Naive thymus-derived CD4-positive, alpha-beta T cell (primary cell): ENCODE measurements at regions not wholly inside any gene's neighbourhood (a gene's known extent, or its start where the extent isn't known, plus 50 kb on each side); places are given as distances from the start of the nearest gene placed in this dataset.

Experiments
- ATAC-seq: fragments of 150-1000 bp; cut with Tn5 transposase; 2 replicates; pipeline ENCODE4 v1.10.0; 2021; ENCODE audit warnings: mild to moderate bottlenecking, moderate library complexity
- CTCF ChIA-PET: fragments of 350-600 bp; sonication (Branson Sonifier 250); formaldehyde crosslinking; loops from one replicate; lab custom pipeline; 2021; ENCODE audit warnings: antibody characterized with exemption; lab: Charles Lee
- POLR2A ChIA-PET: fragments of 350-600 bp; sonication (Branson Sonifier 250); formaldehyde crosslinking; loops from one replicate; lab custom pipeline; 2021; ENCODE audit warnings: antibody characterized with exemption, inconsistent platforms; lab: Charles Lee
- DNase-seq, 9 donors: peaks; one replicate each; pipeline versions ENCODE4 v3.0.0 to v3.0.0-alpha.2; 2020 to 2022; ENCODE audit warnings: mixed read lengths in 1 of 9
- H3K27ac ChIP-seq: one replicate; pipeline ENCODE4 v1.7.0; 2013; ENCODE audit warnings: mild to moderate bottlenecking, low read depth, low read length, moderate library complexity
- H3K27me3 ChIP-seq, 2 donors: one replicate each; pipeline ENCODE4 v1.7.0; 2013; ENCODE audit warnings: low read length in 2 of 2, mild to moderate bottlenecking in 2 of 2, moderate library complexity in 2 of 2; ENCODE audit not compliant: control insufficient read depth in 2 of 2, insufficient read depth in 2 of 2
- H3K36me3 ChIP-seq, 3 experiments: 1 replicate in 2 of 3; 2 replicates in 1 of 3; pipeline ENCODE4 v1.7.0; 2013; ENCODE audit warnings: low read length in 3 of 3, mild to moderate bottlenecking in 3 of 3, moderate library complexity in 1 of 3; ENCODE audit not compliant: insufficient read depth in 3 of 3, control insufficient read depth in 2 of 3
- H3K4me1 ChIP-seq, 2 donors: one replicate each; pipeline ENCODE4 v1.7.0; 2013; ENCODE audit warnings: low read length in 2 of 2, mild to moderate bottlenecking in 2 of 2, moderate library complexity in 1 of 2; ENCODE audit not compliant: control insufficient read depth in 2 of 2, insufficient read depth in 2 of 2
- H3K4me3 ChIP-seq: 2 replicates; pipeline ENCODE4 v1.7.0; 2013; ENCODE audit warnings: mild to moderate bottlenecking, low read length
- H3K9me3 ChIP-seq, 3 experiments: 1 replicate in 2 of 3; 2 replicates in 1 of 3; pipeline ENCODE4 v1.7.0; 2013; ENCODE audit warnings: low read length in 3 of 3; ENCODE audit not compliant: control insufficient read depth in 2 of 3
- H3K27ac Mint-ChIP-seq, 9 donors: one replicate each; pipeline ENCODE4 v1.8.0; 2020 to 2022; ENCODE audit warnings: mixed read lengths in 9 of 9, mild to moderate bottlenecking in 8 of 9, moderate library complexity in 5 of 9, inconsistent platforms in 2 of 9
- H3K27me3 Mint-ChIP-seq, 5 donors: one replicate each; pipeline ENCODE4 v1.8.0; 2021 to 2022; ENCODE audit warnings: mixed read lengths in 5 of 5, mild to moderate bottlenecking in 1 of 5
- H3K36me3 Mint-ChIP-seq, 5 donors: one replicate each; pipeline ENCODE4 v1.8.0; 2020 to 2022; ENCODE audit warnings: mixed read lengths in 5 of 5, mild to moderate bottlenecking in 3 of 5, inconsistent platforms in 1 of 5
- H3K4me1 Mint-ChIP-seq, 7 donors: one replicate each; pipeline ENCODE4 v1.8.0; 2020 to 2022; ENCODE audit warnings: mixed read lengths in 7 of 7, mild to moderate bottlenecking in 3 of 7, inconsistent platforms in 1 of 7
- H3K4me3 Mint-ChIP-seq, 10 donors: one replicate each; pipeline ENCODE4 v1.8.0; 2020 to 2022; ENCODE audit warnings: mild to moderate bottlenecking in 10 of 10, mixed read lengths in 10 of 10, moderate library complexity in 6 of 10, inconsistent platforms in 2 of 10
- H3K9me3 Mint-ChIP-seq, 11 donors: one replicate each; pipeline ENCODE4 v1.8.0; 2020 to 2022; ENCODE audit warnings: mixed read lengths in 11 of 11, mild to moderate bottlenecking in 4 of 11, inconsistent platforms in 1 of 11, moderate library complexity in 1 of 11
- intact Hi-C, 2 donors: fragments of 100-400 bp; cut with micrococcal nuclease; formaldehyde crosslinking; loops; one replicate each; pipeline ENCODE4 v1.15.1; 2023

DNA sequence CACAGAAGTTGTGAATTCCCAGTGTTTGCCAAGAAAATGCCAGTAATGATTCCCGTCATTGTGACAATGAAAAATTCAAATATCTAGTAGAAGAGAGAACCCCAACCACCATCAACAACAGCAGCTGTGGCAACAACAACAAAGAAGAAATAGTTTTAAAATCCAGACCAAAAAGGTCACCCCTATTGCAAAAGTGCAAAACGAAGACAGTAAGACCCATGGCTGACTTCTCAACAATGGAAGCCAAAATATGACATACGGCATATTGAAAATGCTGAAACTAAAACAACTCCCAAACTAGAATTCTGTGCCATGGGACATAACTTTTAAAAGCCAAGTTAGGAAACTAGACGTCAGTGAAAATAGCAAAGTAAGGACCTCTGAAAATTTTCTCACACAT lies 270.6 kb downstream of the IRX2 start:
- Mint-ChIP-seq H3K27me3 (peaks cover 0 to 10% (median 9%) of the 10 kb centered on the region in 5 donors), H3K36me3 (peaks cover 0 to 6% (median 0%) of the 10 kb centered on the region in 5 donors), H3K27ac (no peak overlapping the region), H3K4me3 (no peak overlapping the region), H3K4me1 (no peaks in the 10 kb centered on the region), H3K9me3 (peaks cover 4 to 40% (median 14%) of the 10 kb centered on the region in 11 donors)
- CTCF ChIA-PET = no interaction called here
- no peaks in the 10 kb centered on the region for H3K4me1 ChIP-seq
- POLR2A ChIA-PET = no interaction called here
- no peaks in the 10 kb centered on the region for H3K36me3 ChIP-seq
- H3K4me3 ChIP-seq = no peak overlapping the region
- H3K27ac ChIP-seq = no peak overlapping the region
- intact Hi-C loops = no loop called here
- H3K27me3 ChIP-seq = no peaks in the 10 kb centered on the region
- DNase-seq (no peak), ATAC-seq (no peak)
- no peaks in the 10 kb centered on the region for H3K9me3 ChIP-seq

DNA sequence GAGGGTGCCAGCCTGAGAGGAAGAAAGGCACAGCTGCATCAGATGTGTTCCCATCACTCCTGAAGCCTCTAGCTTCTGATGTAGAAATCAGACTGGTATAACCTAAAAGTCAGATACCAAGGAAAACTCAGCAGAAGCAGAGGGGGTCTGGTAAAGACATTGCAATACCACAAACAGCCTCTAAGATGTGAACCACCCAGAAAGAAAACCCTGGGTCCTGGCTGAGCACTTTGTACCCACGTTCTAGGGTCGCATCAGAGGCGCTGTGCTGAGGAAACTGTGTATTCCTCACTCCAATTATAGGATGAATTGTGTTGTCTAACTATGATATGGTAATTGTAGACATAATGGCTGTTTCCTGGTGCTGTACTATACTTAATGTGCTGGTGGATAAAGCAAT lies 275.6 kb downstream of the IRX2 start:
- Histone ChIP-seq H3K27ac (no peak overlapping the region), H3K9me3 (no peaks in the 10 kb centered on the region), H3K36me3 (no peaks in the 10 kb centered on the region), H3K4me3 (no peak overlapping the region), H3K27me3 (no peaks in the 10 kb centered on the region), H3K4me1 (no peaks in the 10 kb centered on the region)
- Mint-ChIP-seq H3K27ac (no peak overlapping the region), H3K27me3 (peaks cover 0 to 10% (median 9%) of the 10 kb centered on the region in 5 donors), H3K4me3 (no peak overlapping the region), H3K9me3 (peaks cover 3 to 16% (median 4%) of the 10 kb centered on the region in 11 donors), H3K4me1 (no peaks in the 10 kb centered on the region), H3K36me3 (peaks cover 0 to 6% (median 0%) of the 10 kb centered on the region in 5 donors)
- intact Hi-C loops = no loop called here
- CTCF ChIA-PET = no interaction called here
- ATAC-seq = no peak
- DNase-seq = no peak
- POLR2A ChIA-PET = no interaction called here

DNA sequence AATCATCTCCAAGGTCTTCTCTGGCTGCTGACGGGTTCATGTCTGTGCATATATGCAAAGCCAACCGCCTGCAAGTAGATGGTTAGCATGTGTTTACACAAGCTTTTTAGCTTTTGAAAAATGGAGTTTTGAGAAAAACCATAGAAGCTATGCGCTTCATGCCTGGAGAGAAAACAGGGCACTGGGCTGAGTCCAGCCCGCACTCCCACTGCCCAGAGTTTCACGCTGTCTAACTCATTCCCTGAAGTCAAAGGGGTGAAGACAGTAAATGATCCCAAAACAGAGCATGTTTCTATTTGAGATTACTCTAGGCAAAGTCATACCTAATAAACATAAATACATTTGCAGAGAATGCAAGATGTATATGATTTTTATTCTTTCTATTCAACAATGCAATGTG lies 278.8 kb downstream of the IRX2 start:
- no peak for DNase-seq
- no peak for ATAC-seq

DNA sequence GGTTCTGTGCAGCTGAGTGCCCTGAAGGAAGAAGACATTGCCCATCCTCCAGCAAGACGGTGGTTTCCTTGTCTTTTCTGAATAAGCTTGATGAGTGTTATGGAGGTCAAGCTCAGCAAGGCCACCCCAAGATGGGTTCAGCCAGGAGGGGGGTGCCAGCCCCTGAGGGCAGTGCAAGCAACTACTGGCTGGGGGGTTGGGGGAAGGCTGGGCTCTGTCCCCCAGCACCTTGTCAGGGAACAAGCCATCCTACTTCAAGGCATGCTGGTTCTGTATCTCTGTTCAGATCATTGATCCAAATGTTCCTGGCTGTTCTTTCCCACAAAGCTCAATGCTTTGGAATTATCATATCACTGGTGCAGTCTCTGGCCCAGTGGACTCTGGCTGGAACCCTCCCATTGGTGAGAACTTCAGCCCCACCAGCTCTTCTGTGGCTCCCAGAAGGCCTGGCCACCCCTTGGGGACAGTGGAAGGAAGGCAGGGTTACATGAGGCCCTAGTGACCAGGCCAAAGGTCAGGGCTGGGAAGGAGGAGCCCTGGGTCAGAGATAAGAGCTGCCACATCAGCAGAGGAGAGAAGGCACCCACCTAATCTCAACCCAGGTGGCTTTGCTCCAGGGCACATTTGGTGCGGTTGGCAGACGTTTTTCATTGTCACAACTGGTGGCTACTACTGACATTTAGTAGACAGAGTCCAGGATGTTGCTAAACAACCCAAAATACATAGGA lies 280.2 kb downstream of the IRX2 start:
- Histone ChIP-seq H3K4me3 (no peak overlapping the region), H3K36me3 (no peaks in the 10 kb centered on the region), H3K9me3 (no peaks in the 10 kb centered on the region), H3K4me1 (no peaks in the 10 kb centered on the region), H3K27me3 (no peaks in the 10 kb centered on the region), H3K27ac (no peak overlapping the region)
- intact Hi-C loops = no loop called here
- DNase-seq (no peak), ATAC-seq (no peak)
- ChIA-PET POLR2A (no interaction called here), CTCF (no interaction called here)
- peaks cover 0 to 9% (median 0%) of the 10 kb centered on the region in 5 donors for H3K27me3 Mint-ChIP-seq
- H3K9me3 Mint-ChIP-seq = peaks cover 0 to 4% (median 0%) of the 10 kb centered on the region in 11 donors
- H3K4me1 Mint-ChIP-seq = no peaks in the 10 kb centered on the region
- no peaks in the 10 kb centered on the region for H3K36me3 Mint-ChIP-seq
- H3K27ac Mint-ChIP-seq = no peak overlapping the region
- H3K4me3 Mint-ChIP-seq = no peak overlapping the region

More for the DNA sequence above, 278.8 kb downstream of the IRX2 start:
- Mint-ChIP-seq H3K27me3 (peaks cover 0 to 4% (median 0%) of the 10 kb centered on the region in 5 donors), H3K27ac (no peak overlapping the region), H3K4me1 (no peaks in the 10 kb centered on the region), H3K36me3 (no peaks in the 10 kb centered on the region), H3K9me3 (peaks cover 0 to 4% (median 0%) of the 10 kb centered on the region in 11 donors), H3K4me3 (no peak overlapping the region)
- no peak overlapping the region for H3K27ac ChIP-seq
- intact Hi-C loops = no loop called here
- H3K36me3 ChIP-seq = no peaks in the 10 kb centered on the region
- no peaks in the 10 kb centered on the region for H3K9me3 ChIP-seq
- no peak overlapping the region for H3K4me3 ChIP-seq
- H3K4me1 ChIP-seq = no peaks in the 10 kb centered on the region
- H3K27me3 ChIP-seq = no peaks in the 10 kb centered on the region
- ChIA-PET CTCF (no interaction called here), POLR2A (no interaction called here)

DNA sequence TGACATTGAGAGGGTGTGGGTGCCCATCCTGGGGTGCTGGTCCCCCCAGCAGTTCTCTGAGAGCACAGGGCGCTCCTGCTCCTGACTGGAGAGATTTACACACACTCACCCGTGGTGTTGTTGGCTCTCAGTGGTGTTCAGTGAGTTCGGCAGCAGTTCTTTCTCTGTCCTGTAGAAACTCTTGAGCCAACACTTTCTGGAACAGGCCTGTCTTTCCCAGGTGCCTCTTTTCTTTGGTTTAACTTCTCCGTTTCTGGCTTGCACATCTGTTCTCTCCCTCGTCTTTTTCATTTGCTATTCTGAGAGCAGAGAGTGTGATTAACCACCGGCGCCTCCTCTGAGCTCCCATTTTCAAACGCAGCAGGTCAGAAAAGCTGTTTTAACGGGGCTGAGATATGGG lies 284.5 kb downstream of the IRX2 start:
- CTCF ChIA-PET = no interaction called here
- no peak for ATAC-seq
- Mint-ChIP-seq H3K9me3 (peaks cover 0 to 9% (median 2%) of the 10 kb centered on the region in 11 donors), H3K4me1 (no peaks in the 10 kb centered on the region), H3K27me3 (peaks cover 0 to 15% (median 0%) of the 10 kb centered on the region in 5 donors), H3K4me3 (no peak overlapping the region), H3K27ac (no peak overlapping the region), H3K36me3 (no peaks in the 10 kb centered on the region)
- DNase-seq = no peak
- H3K36me3 ChIP-seq = no peaks in the 10 kb centered on the region
- H3K27ac ChIP-seq = no peak overlapping the region
- POLR2A ChIA-PET = no interaction called here
- no peaks in the 10 kb centered on the region for H3K9me3 ChIP-seq
- no peak overlapping the region for H3K4me3 ChIP-seq
- no peaks in the 10 kb centered on the region for H3K27me3 ChIP-seq
- intact Hi-C loops = no loop called here
- no peaks in the 10 kb centered on the region for H3K4me1 ChIP-seq

DNA sequence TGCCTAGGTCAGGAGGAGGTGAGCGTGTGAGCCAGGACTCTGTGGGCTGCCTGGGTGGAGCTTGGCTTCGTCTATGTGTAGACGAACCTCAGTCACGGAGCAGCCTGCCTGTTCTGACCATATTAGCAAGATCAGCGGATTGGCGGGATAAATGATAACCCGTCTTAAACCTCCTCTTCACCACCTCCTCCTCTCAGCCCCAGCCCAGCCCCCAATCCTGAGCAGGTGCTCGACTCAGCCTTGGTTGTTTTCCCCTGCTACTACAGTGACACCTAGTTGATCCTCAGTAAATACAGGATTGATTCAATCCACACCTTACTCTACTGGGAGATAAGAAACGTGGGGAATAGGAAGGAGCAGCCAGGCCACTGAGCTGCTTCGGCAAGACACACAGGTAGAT lies 286.1 kb downstream of the IRX2 start:
- no peaks in the 10 kb centered on the region for H3K27me3 ChIP-seq
- DNase-seq = no peak
- H3K4me1 ChIP-seq = no peaks in the 10 kb centered on the region
- Mint-ChIP-seq H3K36me3 (no peaks in the 10 kb centered on the region), H3K4me3 (no peak overlapping the region), H3K4me1 (no peaks in the 10 kb centered on the region), H3K27me3 (peaks cover 0 to 23% (median 0%) of the 10 kb centered on the region in 5 donors), H3K27ac (no peak overlapping the region), H3K9me3 (peaks cover 0 to 7% (median 2%) of the 10 kb centered on the region in 11 donors)
- ATAC-seq = no peak
- H3K9me3 ChIP-seq = no peaks in the 10 kb centered on the region
- intact Hi-C loops = no loop called here
- no peak overlapping the region for H3K27ac ChIP-seq
- POLR2A ChIA-PET = no interaction called here
- no peaks in the 10 kb centered on the region for H3K36me3 ChIP-seq
- CTCF ChIA-PET = no interaction called here
- H3K4me3 ChIP-seq = no peak overlapping the region

DNA sequence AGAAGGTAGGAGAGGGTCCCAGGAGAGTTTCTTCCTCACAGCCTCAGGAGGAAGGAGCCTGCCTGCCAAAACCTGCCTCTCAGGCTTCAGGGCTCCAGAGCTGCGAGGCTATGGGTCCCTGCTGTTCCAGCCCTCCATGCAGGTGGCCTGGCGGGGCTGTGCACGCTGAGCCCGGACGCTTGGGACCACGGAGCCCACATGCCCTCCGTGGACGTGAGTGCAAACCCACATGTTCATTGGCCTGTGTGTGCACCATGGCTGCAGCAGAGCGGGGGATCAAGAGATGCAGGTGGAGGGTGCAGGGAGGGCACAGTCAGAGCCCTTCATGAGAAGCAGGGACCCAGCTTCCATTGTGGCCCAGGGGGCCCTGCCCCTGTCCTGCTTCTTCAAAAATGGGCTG lies 287.3 kb downstream of the IRX2 start:
- H3K27me3 Mint-ChIP-seq = peaks cover 0 to 33% (median 0%) of the 10 kb centered on the region in 5 donors
- no peaks in the 10 kb centered on the region for H3K36me3 Mint-ChIP-seq
- H3K4me1 ChIP-seq = no peaks in the 10 kb centered on the region
- ATAC-seq (no peak), DNase-seq (no peak)
- intact Hi-C loops = no loop called here
- peaks cover 0 to 8% (median 2%) of the 10 kb centered on the region in 11 donors for H3K9me3 Mint-ChIP-seq
- ChIA-PET POLR2A (no interaction called here), CTCF (no interaction called here)
- no peaks in the 10 kb centered on the region for H3K36me3 ChIP-seq
- no peak overlapping the region for H3K27ac ChIP-seq
- no peak overlapping the region for H3K27ac Mint-ChIP-seq
- H3K4me3 Mint-ChIP-seq = no peak overlapping the region
- H3K4me1 Mint-ChIP-seq = no peaks in the 10 kb centered on the region
- H3K27me3 ChIP-seq = no peaks in the 10 kb centered on the region
- no peaks in the 10 kb centered on the region for H3K9me3 ChIP-seq
- no peak overlapping the region for H3K4me3 ChIP-seq
